HEK293 (cell line): ENCODE measurements at regions not wholly inside any gene's neighbourhood (a gene's known extent, or its start where the extent isn't known, plus 50 kb on each side); places are given as distances from the start of the nearest gene placed in this dataset.

Experiments used
- CTCF ChIA-PET: fragments of 350-600 bp; formaldehyde crosslinking; extraction: SDS; loops from one replicate; lab custom pipeline; 2021; ENCODE audit warnings: antibody characterized with exemption; lab: Yijun Ruan, JAX
- POLR2A ChIA-PET: fragments of 300-600 bp; formaldehyde crosslinking; extraction: SDS; loops from one replicate; lab custom pipeline; 2020; ENCODE audit warnings: antibody characterized with exemption, inconsistent platforms; lab: Yijun Ruan, JAX
- H3K27ac ChIP-seq: fragments of 200-500 bp; sonication (Bioruptor generic); 2 replicates; pipeline ENCODE4 v1.5.1; 2014; ENCODE audit warnings: low read depth, low read length, control low read depth, inconsistent platforms; ENCODE audit errors: extremely low read depth
- H3K36me3 ChIP-seq, 2 experiments: fragments of 200-500 bp in 1 of 2; sonication (Bioruptor generic) in 1 of 2; 1 replicate in 1 of 2; 2 replicates in 1 of 2; pipeline ENCODE4 v1.5.1; 2014 to 2017; ENCODE audit warnings: inconsistent platforms in 2 of 2, low read length in 2 of 2; ENCODE audit not compliant: control insufficient read depth in 2 of 2, insufficient read depth in 1 of 2
- H3K4me1 ChIP-seq: fragments of 200-500 bp; sonication (Bioruptor generic); 2 replicates; pipeline ENCODE4 v1.5.1; 2014; ENCODE audit warnings: mild to moderate bottlenecking, low read length, inconsistent platforms; ENCODE audit not compliant: control insufficient read depth, insufficient read depth
- H3K4me3 ChIP-seq: 2 replicates; pipeline ENCODE4 v1.5.1; 2011; ENCODE audit warnings: low read depth, mild to moderate bottlenecking, control low read depth, low read length, moderate library complexity
- H3K9me3 ChIP-seq: fragments of 200-500 bp; sonication (Bioruptor generic); 2 replicates; pipeline ENCODE4 v1.5.1; 2014; ENCODE audit warnings: low read depth, low read length, inconsistent platforms; ENCODE audit not compliant: control insufficient read depth, insufficient read depth
- AEBP2 ChIP-seq: fragments of 450-650 bp; formaldehyde crosslinking; IDR thresholded peaks from 2 replicates; pipeline ENCODE4 v1.5.1; 2016; ENCODE audit warnings: missing biosample characterization, missing genetic modification characterization, borderline replicate concordance
- FEZF1 ChIP-seq: fragments of 450-650 bp; formaldehyde crosslinking; IDR thresholded peaks from 2 replicates; pipeline ENCODE4 v1.5.1; 2016; ENCODE audit warnings: missing biosample characterization, missing genetic modification characterization
- MZF1 ChIP-seq: fragments of 450-650 bp; formaldehyde crosslinking; IDR thresholded peaks from 2 replicates; pipeline ENCODE4 v1.5.1; 2017; ENCODE audit warnings: missing biosample characterization, missing genetic modification characterization, borderline replicate concordance
- PRDM2 ChIP-seq: fragments of 450-650 bp; formaldehyde crosslinking; IDR thresholded peaks from 2 replicates; pipeline ENCODE4 v1.5.1; 2016; ENCODE audit warnings: missing biosample characterization, missing genetic modification characterization, borderline replicate concordance
- REPIN1 ChIP-seq: fragments of 450-650 bp; formaldehyde crosslinking; IDR thresholded peaks from 2 replicates; pipeline ENCODE4 v1.5.1; 2017; ENCODE audit warnings: missing biosample characterization, missing genetic modification characterization, low read depth
- ZBTB7A ChIP-seq: fragments of 450-650 bp; formaldehyde crosslinking; IDR thresholded peaks from 2 replicates; pipeline ENCODE4 v1.5.1; 2016; ENCODE audit warnings: low read depth, missing biosample characterization, missing genetic modification characterization
- ZFP3 ChIP-seq: fragments of 450-650 bp; formaldehyde crosslinking; IDR thresholded peaks from 2 replicates; pipeline ENCODE4 v1.5.1; 2016; ENCODE audit warnings: low read depth, missing biosample characterization, missing genetic modification characterization
- ZNF211 ChIP-seq: fragments of 450-650 bp; formaldehyde crosslinking; IDR thresholded peaks from 2 replicates; pipeline ENCODE4 v1.5.1; 2016; ENCODE audit warnings: low read depth, missing biosample characterization, missing genetic modification characterization
- ZNF223 ChIP-seq: fragments of 450-650 bp; formaldehyde crosslinking; IDR thresholded peaks from 2 replicates; pipeline ENCODE4 v1.5.1; 2016; ENCODE audit warnings: missing biosample characterization, missing genetic modification characterization
- ZNF426 ChIP-seq: fragments of 450-650 bp; formaldehyde crosslinking; IDR thresholded peaks from 2 replicates; pipeline ENCODE4 v1.5.1; 2017; ENCODE audit warnings: missing biosample characterization, missing genetic modification characterization, mild to moderate bottlenecking, inconsistent platforms, moderate library complexity
- ZNF521 ChIP-seq: fragments of 450-650 bp; formaldehyde crosslinking; IDR thresholded peaks from 2 replicates; pipeline ENCODE4 v1.5.1; 2017; ENCODE audit warnings: missing biosample characterization, mild to moderate bottlenecking, missing genetic modification characterization
- ZNF558 ChIP-seq: fragments of 450-650 bp; formaldehyde crosslinking; IDR thresholded peaks from 2 replicates; pipeline ENCODE4 v1.5.1; 2016; ENCODE audit warnings: missing biosample characterization, missing genetic modification characterization
- ZNF692 ChIP-seq: fragments of 450-650 bp; formaldehyde crosslinking; IDR thresholded peaks from 2 replicates; pipeline ENCODE4 v1.5.1; 2016; ENCODE audit warnings: missing biosample characterization, missing genetic modification characterization
- TF ChIP-seq, protein P1 (sequence below): fragments of 450-650 bp; formaldehyde crosslinking; IDR thresholded peaks from 2 replicates; pipeline ENCODE4 v1.5.1; 2017; ENCODE audit warnings: missing biosample characterization, missing genetic modification characterization

DNA sequence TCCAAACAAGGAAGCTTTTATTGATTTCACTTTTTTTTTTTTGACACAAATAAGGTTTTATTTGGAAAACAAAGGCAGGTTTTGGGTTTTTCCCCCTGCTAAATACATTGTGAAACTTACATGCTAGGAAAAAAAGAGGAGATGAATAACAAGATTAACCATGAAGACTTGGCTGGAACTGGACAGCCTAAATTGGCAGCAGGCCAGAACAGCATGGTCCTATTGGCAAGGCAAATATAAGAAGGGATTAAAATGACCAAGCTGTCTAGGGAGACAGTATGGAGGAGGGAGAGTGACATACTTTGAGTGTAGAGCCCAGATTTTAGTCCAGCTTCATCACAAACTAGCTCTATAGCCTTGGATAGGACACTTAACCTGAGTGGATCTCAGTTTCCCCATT, 63.9 kb upstream of the BBX start:
- no peaks in the 10 kb centered on the region for H3K9me3 ChIP-seq
- TF ChIP-seq MZF1 (tag by site-specific recombination) (no peak), FEZF1 (tag by site-specific recombination) (0 out of 2 replicates have a peak, but pooled peaks have one; percentile 44)
- no peaks in the 10 kb centered on the region for H3K4me1 ChIP-seq
- POLR2A ChIA-PET: no interaction called here
- no peaks in the 10 kb centered on the region for H3K36me3 ChIP-seq
- H3K4me3 ChIP-seq: no peak overlapping the region
- CTCF ChIA-PET: no interaction called here
- H3K27ac ChIP-seq: no peak overlapping the region

DNA sequence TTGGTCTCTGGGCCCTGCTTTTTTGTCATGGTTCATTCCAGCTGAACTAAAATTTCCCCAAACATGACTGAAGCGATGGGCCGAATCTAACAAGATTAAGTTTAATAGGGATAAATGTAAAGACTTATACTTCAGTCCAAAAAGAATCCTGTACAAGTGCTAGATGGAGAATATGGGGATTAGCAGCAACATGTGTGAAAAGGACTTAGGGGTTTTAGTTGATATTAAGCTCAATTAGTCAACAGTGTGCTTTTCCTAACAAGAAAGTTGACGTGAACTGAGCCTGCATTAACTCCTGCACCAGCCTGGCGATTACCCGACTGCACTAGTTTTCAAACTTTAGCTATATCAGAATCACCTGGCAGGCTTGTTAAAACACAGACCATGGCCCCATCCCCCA, 61.0 kb upstream of the BBX start:
- H3K9me3 ChIP-seq: no peaks in the 10 kb centered on the region
- ChIA-PET POLR2A (no interaction called here), CTCF (no interaction called here)
- no peak overlapping the region for H3K27ac ChIP-seq
- no peaks in the 10 kb centered on the region for H3K36me3 ChIP-seq
- no peak for TF ChIP-seq AEBP2 (tag by site-specific recombination)
- no peak for TF ChIP-seq ZFP3
- no peak for TF ChIP-seq ZNF521 (tag by site-specific recombination)
- no peak for TF ChIP-seq ZNF692 (tag by site-specific recombination)
- TF ChIP-seq ZNF558: no peak
- TF ChIP-seq ZBTB7A: no peak
- TF ChIP-seq PRDM2 (tag by site-specific recombination): no peak
- TF ChIP-seq, protein P1, sequence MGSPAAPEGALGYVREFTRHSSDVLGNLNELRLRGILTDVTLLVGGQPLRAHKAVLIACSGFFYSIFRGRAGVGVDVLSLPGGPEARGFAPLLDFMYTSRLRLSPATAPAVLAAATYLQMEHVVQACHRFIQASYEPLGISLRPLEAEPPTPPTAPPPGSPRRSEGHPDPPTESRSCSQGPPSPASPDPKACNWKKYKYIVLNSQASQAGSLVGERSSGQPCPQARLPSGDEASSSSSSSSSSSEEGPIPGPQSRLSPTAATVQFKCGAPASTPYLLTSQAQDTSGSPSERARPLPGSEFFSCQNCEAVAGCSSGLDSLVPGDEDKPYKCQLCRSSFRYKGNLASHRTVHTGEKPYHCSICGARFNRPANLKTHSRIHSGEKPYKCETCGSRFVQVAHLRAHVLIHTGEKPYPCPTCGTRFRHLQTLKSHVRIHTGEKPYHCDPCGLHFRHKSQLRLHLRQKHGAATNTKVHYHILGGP (tag by site-specific recombination): no peak
- TF ChIP-seq ZNF223: no peak
- TF ChIP-seq ZNF211: no peak
- TF ChIP-seq REPIN1 (tag by site-specific recombination): no peak
- TF ChIP-seq ZNF426 (tag by site-specific recombination): no peak
- TF ChIP-seq, all 188 proteins: peak for 0
- H3K4me1 ChIP-seq: no peaks in the 10 kb centered on the region
- H3K4me3 ChIP-seq: no peak overlapping the region
